ENCODE measurements at regions not wholly inside any gene's neighbourhood (a gene's known extent, or its start where the extent isn't known, plus 50 kb on each side); places are given as distances from the start of the nearest gene placed in this dataset.
A peak's percentile ranks its signal among the peaks of the same experiment; 100 is the strongest.
"Not testable (repeated sequence)": the region's sequence is repeated elsewhere in the genome, so short reads cannot be mapped to it uniquely, and the experiment has no call there.

DNA sequence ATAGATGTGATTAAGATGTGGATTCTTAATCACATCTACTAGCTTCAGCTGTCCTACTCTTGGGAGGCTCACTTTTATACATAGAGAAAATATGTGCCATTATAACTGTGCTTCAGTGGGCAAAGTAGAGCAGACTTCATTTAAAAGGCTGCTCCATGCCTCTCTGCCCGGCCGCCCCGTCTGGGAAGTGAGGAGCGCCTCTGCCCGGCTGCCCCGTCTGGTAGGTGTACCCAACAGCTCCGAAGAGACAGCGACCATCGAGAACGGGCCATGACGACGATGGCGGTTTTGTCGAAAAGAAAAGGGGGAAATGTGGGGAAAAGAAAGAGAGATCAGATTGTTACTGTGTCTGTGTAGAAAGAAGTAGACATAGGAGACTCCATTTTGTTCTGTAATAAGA, 126.4 kb downstream of the TMX1 start:
- H3K9me3 ChIP-seq (ENCODE audit: insufficient read depth, low read depth, low read length); H3K4me2 ChIP-seq (ENCODE audit: low read length); H3K23ac ChIP-seq (ENCODE audit: low read length); H3K14ac ChIP-seq (ENCODE audit: low read length); H2BK5ac ChIP-seq (ENCODE audit: low read depth, low read length, poor library complexity); H4K8ac ChIP-seq (ENCODE audit: low read depth, low read length); H3K79me1 ChIP-seq (ENCODE audit: low read length); H4K12ac ChIP-seq (ENCODE audit: low read depth, low read length); H2BK120ac ChIP-seq (ENCODE audit: insufficient read depth, low read length, poor library complexity); H3K9ac ChIP-seq (ENCODE audit: low read length); H3K27me3 ChIP-seq (ENCODE audit: insufficient read depth, low read length); H2AFZ ChIP-seq (ENCODE audit: insufficient read depth, low read length, poor library complexity); H2BK12ac ChIP-seq (ENCODE audit: low read length); H2AK5ac ChIP-seq (ENCODE audit: low read length); H4K91ac ChIP-seq (ENCODE audit: low read depth, low read length); H3K4ac ChIP-seq (ENCODE audit: low read depth, low read length); DNase-seq; H3K79me2 ChIP-seq (ENCODE audit: control insufficient read depth, insufficient read depth, low read length, poor library complexity); H3K36me3 ChIP-seq (ENCODE audit: control insufficient read depth in 1 of 2, insufficient read depth in 2 of 2, low read length in 2 of 2); H3K18ac ChIP-seq (ENCODE audit: low read length); H3K4me1 ChIP-seq (ENCODE audit: control insufficient read depth in 1 of 2, insufficient read depth in 2 of 2, low read length in 2 of 2); H3K27ac ChIP-seq (ENCODE audit: low read depth, low read length); H3K4me3 ChIP-seq (ENCODE audit: low read depth, low read length): not testable (repeated sequence)
- no CpG with 5 or more reads among the region's 14 CpGs for WGBS (ENCODE audit: extremely low coverage, insufficient coverage, insufficient read length)

DNA sequence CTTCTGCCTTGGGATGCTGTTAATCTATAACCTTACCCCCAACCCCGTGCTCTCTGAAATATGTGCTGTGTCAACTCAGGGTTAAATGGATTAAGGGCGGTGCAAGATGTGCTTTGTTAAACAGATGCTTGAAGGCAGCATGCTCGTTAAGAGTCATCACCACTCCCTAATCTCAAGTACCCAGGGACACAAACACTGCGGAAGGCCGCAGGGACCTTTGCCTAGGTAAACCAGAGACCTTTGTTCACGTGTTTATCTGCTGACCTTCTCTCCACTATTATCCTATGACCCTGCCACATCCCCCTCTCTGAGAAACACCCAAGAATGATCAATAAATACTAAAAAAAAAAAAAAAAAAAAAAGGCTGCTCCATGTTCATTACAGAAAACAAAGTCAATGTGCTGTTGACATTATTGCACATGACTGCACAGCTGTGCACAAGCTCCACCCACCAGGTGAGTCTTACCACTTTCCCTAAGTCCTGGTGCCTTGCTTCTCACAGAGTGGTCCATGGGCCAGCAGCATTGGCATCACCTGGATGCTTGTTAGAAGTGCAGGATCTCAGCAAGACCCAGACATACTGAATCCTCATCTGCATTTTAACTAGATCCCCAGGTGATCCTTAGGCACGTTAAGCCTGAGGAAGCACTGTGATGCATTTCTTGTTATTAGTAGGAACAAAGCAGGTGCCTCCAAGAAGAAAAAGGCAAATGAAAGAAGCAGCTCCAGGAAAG, 127.0 kb downstream of the TMX1 start:
- H2BK5ac ChIP-seq (ENCODE audit: low read depth, low read length, poor library complexity); H3K79me2 ChIP-seq (ENCODE audit: control insufficient read depth, insufficient read depth, low read length, poor library complexity); H3K4me3 ChIP-seq (ENCODE audit: low read depth, low read length); H2AFZ ChIP-seq (ENCODE audit: insufficient read depth, low read length, poor library complexity); H2BK12ac ChIP-seq (ENCODE audit: low read length); H3K9me3 ChIP-seq (ENCODE audit: insufficient read depth, low read depth, low read length); DNase-seq; H3K27ac ChIP-seq (ENCODE audit: low read depth, low read length); H3K18ac ChIP-seq (ENCODE audit: low read length); H2BK120ac ChIP-seq (ENCODE audit: insufficient read depth, low read length, poor library complexity); H4K12ac ChIP-seq (ENCODE audit: low read depth, low read length); H3K79me1 ChIP-seq (ENCODE audit: low read length); H3K14ac ChIP-seq (ENCODE audit: low read length); H3K4me2 ChIP-seq (ENCODE audit: low read length); H3K23ac ChIP-seq (ENCODE audit: low read length); H3K27me3 ChIP-seq (ENCODE audit: insufficient read depth, low read length); H4K91ac ChIP-seq (ENCODE audit: low read depth, low read length); H3K9ac ChIP-seq (ENCODE audit: low read length); H4K8ac ChIP-seq (ENCODE audit: low read depth, low read length); H3K4ac ChIP-seq (ENCODE audit: low read depth, low read length); H2AK5ac ChIP-seq (ENCODE audit: low read length); H3K4me1 ChIP-seq (ENCODE audit: control insufficient read depth in 1 of 2, insufficient read depth in 2 of 2, low read length in 2 of 2); H3K36me3 ChIP-seq (ENCODE audit: control insufficient read depth in 1 of 2, insufficient read depth in 2 of 2, low read length in 2 of 2): not testable (repeated sequence)
- WGBS (ENCODE audit: extremely low coverage, insufficient coverage, insufficient read length), result no CpG with 5 or more reads among the region's 7 CpGs

- H2BK5ac ChIP-seq (ENCODE audit: low read depth, low read length, poor library complexity), result no peak overlapping the region
- no peak overlapping the region for H3K9ac ChIP-seq (ENCODE audit: low read length)
- WGBS (ENCODE audit: extremely low coverage, insufficient coverage, insufficient read length), result no CpG with 5 or more reads among the region's 1 CpG
- no peak overlapping the region for H4K8ac ChIP-seq (ENCODE audit: low read depth, low read length)
- no peaks in the 10 kb centered on the region for H3K9me3 ChIP-seq (ENCODE audit: insufficient read depth, low read depth, low read length)
- no peaks in the 10 kb centered on the region for H3K36me3 ChIP-seq (ENCODE audit: control insufficient read depth in 1 of 2, insufficient read depth in 2 of 2, low read length in 2 of 2)
- no peak overlapping the region for H3K27ac ChIP-seq (ENCODE audit: low read depth, low read length)
- no peak overlapping the region for H3K18ac ChIP-seq (ENCODE audit: low read length)
- H2BK120ac ChIP-seq (ENCODE audit: insufficient read depth, low read length, poor library complexity), result no peak overlapping the region
- H3K23ac ChIP-seq (ENCODE audit: low read length), result no peak overlapping the region
- no peak overlapping the region for H3K4me3 ChIP-seq (ENCODE audit: low read depth, low read length)
- peaks cover 5% of the 10 kb centered on the region for H3K79me1 ChIP-seq (ENCODE audit: low read length)
- no peak overlapping the region for H4K12ac ChIP-seq (ENCODE audit: low read depth, low read length)
- no peaks in the 10 kb centered on the region for H3K79me2 ChIP-seq (ENCODE audit: control insufficient read depth, insufficient read depth, low read length, poor library complexity)
- H3K4ac ChIP-seq (ENCODE audit: low read depth, low read length), result no peak overlapping the region
- peak in 1 of 2 donors; percentile 9 for DNase-seq
- H2AK5ac ChIP-seq (ENCODE audit: low read length), result no peak overlapping the region
- peaks cover 4 to 5% of the 10 kb centered on the region in 2 experiments for H3K4me1 ChIP-seq (ENCODE audit: control insufficient read depth in 1 of 2, insufficient read depth in 2 of 2, low read length in 2 of 2)
- no peak overlapping the region for H2BK12ac ChIP-seq (ENCODE audit: low read length)
- no peaks in the 10 kb centered on the region for H3K27me3 ChIP-seq (ENCODE audit: insufficient read depth, low read length)
- no peak overlapping the region for H4K91ac ChIP-seq (ENCODE audit: low read depth, low read length)
- H2AFZ ChIP-seq (ENCODE audit: insufficient read depth, low read length, poor library complexity), result no peak overlapping the region
- H3K14ac ChIP-seq (ENCODE audit: low read length), result no peak overlapping the region
- H3K4me2 ChIP-seq (ENCODE audit: low read length), result no peak overlapping the region
Measured at GRCh38 chr14:51367600-51367931, 127.5 kb downstream of the TMX1 start.

DNA sequence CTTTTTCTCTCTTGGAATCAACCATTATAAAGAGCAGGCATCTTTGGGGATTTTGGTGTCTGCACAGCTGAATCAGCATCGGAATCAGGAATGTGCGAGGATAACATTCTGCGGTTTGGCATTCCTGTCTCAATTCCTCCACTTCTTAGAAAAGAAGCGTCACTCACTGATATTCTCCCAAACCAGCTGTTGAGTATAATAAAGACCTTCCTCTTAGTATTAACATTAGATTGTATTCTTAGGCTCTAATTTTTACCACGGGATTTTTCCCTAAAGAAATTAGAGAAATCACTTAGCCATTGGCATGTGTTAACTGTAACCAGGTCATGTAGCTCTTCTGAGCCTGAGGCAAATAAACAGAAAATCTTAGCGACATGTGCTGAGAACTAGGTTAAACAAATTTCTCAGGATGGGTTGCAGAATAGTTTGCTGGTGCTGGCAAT, 128.7 kb downstream of the TMX1 start:
- peak overlapping the region; percentile 50 for H3K27ac ChIP-seq (ENCODE audit: low read depth, low read length)
- H3K79me2 ChIP-seq (ENCODE audit: control insufficient read depth, insufficient read depth, low read length, poor library complexity), result no peaks in the 10 kb centered on the region
- peaks cover 4 to 5% of the 10 kb centered on the region in 2 experiments for H3K4me1 ChIP-seq (ENCODE audit: control insufficient read depth in 1 of 2, insufficient read depth in 2 of 2, low read length in 2 of 2)
- no peaks in the 10 kb centered on the region for H3K27me3 ChIP-seq (ENCODE audit: insufficient read depth, low read length)
- H3K14ac ChIP-seq (ENCODE audit: low read length), result no peak overlapping the region
- H4K8ac ChIP-seq (ENCODE audit: low read depth, low read length), result no peak overlapping the region
- no peak overlapping the region for H4K91ac ChIP-seq (ENCODE audit: low read depth, low read length)
- no peak overlapping the region for H2BK5ac ChIP-seq (ENCODE audit: low read depth, low read length, poor library complexity)
- no peak overlapping the region for H3K18ac ChIP-seq (ENCODE audit: low read length)
- H3K4ac ChIP-seq (ENCODE audit: low read depth, low read length), result no peak overlapping the region
- no peak overlapping the region for H2AK5ac ChIP-seq (ENCODE audit: low read length)
- no peak overlapping the region for H3K4me3 ChIP-seq (ENCODE audit: low read depth, low read length)
- no peaks in the 10 kb centered on the region for H3K36me3 ChIP-seq (ENCODE audit: control insufficient read depth in 1 of 2, insufficient read depth in 2 of 2, low read length in 2 of 2)
- H4K12ac ChIP-seq (ENCODE audit: low read depth, low read length), result no peak overlapping the region
- no peak overlapping the region for H3K23ac ChIP-seq (ENCODE audit: low read length)
- H3K4me2 ChIP-seq (ENCODE audit: low read length), result no peak overlapping the region
- DNase-seq, result peak; percentile 85 to 94
- no peak overlapping the region for H3K9ac ChIP-seq (ENCODE audit: low read length)
- no peak overlapping the region for H2BK120ac ChIP-seq (ENCODE audit: insufficient read depth, low read length, poor library complexity)
- H2AFZ ChIP-seq (ENCODE audit: insufficient read depth, low read length, poor library complexity), result no peak overlapping the region
- no peak overlapping the region for H2BK12ac ChIP-seq (ENCODE audit: low read length)
- WGBS (ENCODE audit: extremely low coverage, insufficient coverage, insufficient read length), result no CpG with 5 or more reads among the region's 6 CpGs
- H3K79me1 ChIP-seq (ENCODE audit: low read length), result peaks cover 5% of the 10 kb centered on the region
- H3K9me3 ChIP-seq (ENCODE audit: insufficient read depth, low read depth, low read length), result no peaks in the 10 kb centered on the region

Data from trophoblast cell (in vitro differentiated cells and primary cell).